ENCODE measurements at regions not wholly inside any gene's neighbourhood (a gene's known extent, or its start where the extent isn't known, plus 50 kb on each side); places are given as distances from the start of the nearest gene placed in this dataset.

DNA sequence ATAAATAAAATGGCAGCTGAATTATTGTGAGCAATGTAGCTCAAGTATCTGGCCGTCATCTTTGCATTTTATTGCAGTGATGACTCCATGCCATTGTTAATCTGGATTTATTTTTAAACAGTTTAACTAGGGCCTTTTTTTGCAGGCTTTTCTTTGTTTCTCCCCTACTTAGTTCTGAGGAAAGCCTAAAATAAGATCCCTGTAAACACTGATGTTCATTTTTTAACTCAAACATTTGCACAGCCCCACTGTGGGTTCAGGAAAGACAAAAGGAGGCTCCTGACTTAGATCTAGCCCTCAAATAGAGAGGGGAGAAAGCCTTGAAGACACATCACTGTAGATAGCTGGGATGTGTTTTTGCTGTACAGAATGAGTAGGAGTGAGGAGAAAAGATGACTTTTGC is 69.2 kb downstream of the PLEKHG1 start:
- TF ChIP-seq CTCF (conservative IDR thresholded peaks at IDR 0.05; ENCODE audit: low read depth, low read length) (no peak), EZH2 (IDR thresholded peaks at IDR 0.05; ENCODE audit: low read length, unreplicated experiment) (no peak)

Data from PC-3 (cell line).